Suppressor macrophage treated with lipopolysaccharide for 4 hours (primary cell): ENCODE measurements at regions not wholly inside any gene's neighbourhood (a gene's known extent, or its start where the extent isn't known, plus 50 kb on each side); places are given as distances from the start of the nearest gene placed in this dataset.
"Not testable (repeated sequence)": the region's sequence is repeated elsewhere in the genome, so short reads cannot be mapped to it uniquely, and the experiment has no call there.

Experiments used
- DNase-seq: peaks from one replicate; pipeline ENCODE4 v3.0.0-alpha.2; 2020

- DNase-seq, result no peak
Measured at GRCh38 chr13:73657821-73658540, 476.2 kb downstream of the KLF12 start.

GRCh38 chr13:73656863-73657262 is 477.3 kb downstream of the KLF12 start:
- DNase-seq, result no peak

- DNase-seq, result no peak
Measured at GRCh38 chr13:73653688-73654087, 480.5 kb downstream of the KLF12 start.

GRCh38 chr13:73647417-73647816 is 486.8 kb downstream of the KLF12 start:
- DNase-seq, result no peak

GRCh38 chr13:73640476-73641179 is 493.6 kb downstream of the KLF12 start:
- DNase-seq, result not testable (repeated sequence)

- DNase-seq, result no peak
Measured at GRCh38 chr13:73635166-73635787, 498.9 kb downstream of the KLF12 start.

- DNase-seq, result no peak
Measured at GRCh38 chr13:73633817-73634460, 500.3 kb downstream of the KLF12 start.

GRCh38 chr13:73631411-73631810 is 502.8 kb downstream of the KLF12 start:
- DNase-seq, result no peak

- DNase-seq, result no peak
Measured at GRCh38 chr13:73625562-73626339, 508.5 kb downstream of the KLF12 start.

- no peak for DNase-seq
Measured at GRCh38 chr13:73623281-73623680, 510.9 kb downstream of the KLF12 start.

- no peak for DNase-seq
Measured at GRCh38 chr13:73622381-73622780, 511.8 kb downstream of the KLF12 start.

GRCh38 chr13:73618275-73618865 is 515.8 kb downstream of the KLF12 start:
- no peak for DNase-seq

- DNase-seq, result no peak
Measured at GRCh38 chr13:73616861-73617260, 517.3 kb downstream of the KLF12 start.

GRCh38 chr13:73610799-73611592 is 523.2 kb downstream of the KLF12 start:
- no peak for DNase-seq

GRCh38 chr13:73608711-73609485 is 525.3 kb downstream of the KLF12 start:
- DNase-seq, result no peak

- no peak for DNase-seq
Measured at GRCh38 chr13:73608157-73608516, 526.1 kb downstream of the KLF12 start.

- no peak for DNase-seq
Measured at GRCh38 chr13:73607489-73608156, 526.6 kb downstream of the KLF12 start.

- DNase-seq, result no peak
Measured at GRCh38 chr13:73603646-73604045, 530.6 kb downstream of the KLF12 start.

GRCh38 chr13:73602295-73602694 is 531.9 kb downstream of the KLF12 start:
- no peak for DNase-seq

- DNase-seq, result no peak
Measured at GRCh38 chr13:73601708-73602107, 532.5 kb downstream of the KLF12 start.
